Right renal cortex interstitium (tissue), 3 donors: ENCODE measurements at regions not wholly inside any gene's neighbourhood (a gene's known extent, or its start where the extent isn't known, plus 50 kb on each side); places are given as distances from the start of the nearest gene placed in this dataset.
A peak's percentile ranks its signal among the peaks of the same experiment; 100 is the strongest.
"Not testable (repeated sequence)": the region's sequence is repeated elsewhere in the genome, so short reads cannot be mapped to it uniquely, and the experiment has no call there.

ENCODE experiments used
- DNase-seq, 3 donors: peaks; one replicate each; pipeline ENCODE4 v3.0.0-alpha.2; 2013; ENCODE audit warnings: low read depth in 3 of 3, low spot score in 2 of 3

DNA sequence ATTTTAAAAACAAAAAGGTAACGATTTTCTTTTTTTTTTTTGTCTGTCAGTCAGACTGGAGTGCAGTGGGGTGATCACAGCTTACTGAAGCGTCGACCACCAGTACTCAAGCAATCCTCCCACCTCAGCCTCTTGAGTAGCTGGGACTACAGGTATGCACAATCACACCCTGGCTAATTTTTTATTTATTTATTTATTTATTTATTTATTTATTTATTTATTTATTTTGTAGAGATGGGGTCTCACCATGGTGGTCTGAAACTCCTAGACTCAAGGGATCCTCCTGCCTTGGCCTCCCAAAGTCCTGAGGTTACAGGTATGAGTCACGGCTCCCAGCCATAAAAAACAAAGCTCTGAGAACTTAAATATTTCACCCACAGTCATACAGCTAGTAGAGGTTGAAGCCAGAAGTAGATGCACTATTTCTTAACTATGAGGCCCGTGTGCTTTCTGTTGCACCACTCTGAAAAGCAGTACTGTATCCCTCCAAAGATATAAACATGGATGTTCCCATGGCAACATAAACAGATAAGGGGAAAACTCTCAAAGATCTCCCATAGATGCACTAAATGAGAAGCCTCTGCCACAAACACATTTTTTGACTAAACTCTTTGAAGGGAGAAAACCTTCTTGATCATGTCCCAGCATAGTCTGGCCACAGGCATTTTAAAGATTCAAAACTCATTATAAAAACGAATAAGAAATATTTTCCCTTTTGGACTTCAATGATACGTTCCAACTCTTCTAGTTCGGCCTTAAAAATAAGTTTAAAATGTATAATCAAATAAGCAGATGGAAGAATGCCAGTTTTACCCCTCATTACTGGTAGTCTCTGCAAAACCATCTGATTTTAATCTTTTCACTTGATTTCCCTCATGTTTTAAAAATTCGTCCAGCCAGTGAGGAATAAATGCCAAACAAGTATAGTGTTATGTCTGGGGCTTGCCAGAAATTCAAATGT is 162.3 kb upstream of the ARHGEF26 start:
- no peak for DNase-seq

DNA sequence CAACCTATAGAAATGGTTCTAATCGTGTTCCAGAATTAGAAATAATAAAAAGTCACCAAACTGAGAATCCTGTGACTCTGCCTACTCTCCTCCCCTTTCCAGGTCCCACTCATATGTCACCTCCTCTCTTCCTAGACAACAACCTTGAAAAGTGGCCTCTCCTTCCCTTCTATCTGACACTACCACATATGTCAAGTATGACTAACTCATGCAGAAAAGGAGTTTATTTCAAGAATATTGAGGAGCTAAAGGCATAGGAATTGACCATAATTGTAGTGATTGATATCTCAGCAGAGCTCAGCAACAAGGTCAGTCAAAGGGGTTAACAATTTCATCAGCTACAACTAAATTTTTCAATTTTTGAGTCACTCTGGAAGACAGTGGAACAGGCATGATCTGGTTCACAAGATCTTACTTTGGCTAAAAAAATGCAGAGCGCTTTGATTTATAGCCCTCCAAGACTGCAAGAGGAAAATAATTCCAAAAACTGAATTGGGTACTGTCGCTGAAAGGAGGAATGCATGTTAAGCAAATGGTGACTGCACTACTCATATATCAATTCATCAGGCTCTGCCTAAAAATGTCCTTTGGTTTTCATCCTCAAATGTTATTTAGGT is 160.6 kb upstream of the ARHGEF26 start:
- no peak for DNase-seq

- no peak for DNase-seq
These were observed 159.7 kb upstream of the ARHGEF26 start for GRCh38 chr3:153961494-153961893.

- no peak for DNase-seq
These were observed 158.2 kb upstream of the ARHGEF26 start for GRCh38 chr3:153963012-153963411.

GRCh38 chr3:153967260-153967659 is 153.9 kb upstream of the ARHGEF26 start:
- no peak for DNase-seq

GRCh38 chr3:153970047-153970446 is 151.1 kb upstream of the ARHGEF26 start:
- DNase-seq = no peak

- DNase-seq = peak in 2 of 3 donors; percentile 7 to 8
These were observed 150.3 kb upstream of the ARHGEF26 start for GRCh38 chr3:153970741-153971347.

- no peak for DNase-seq
These were observed 148.3 kb upstream of the ARHGEF26 start for GRCh38 chr3:153972862-153973261.

GRCh38 chr3:153973722-153974265 is 147.4 kb upstream of the ARHGEF26 start:
- DNase-seq = no peak

DNA sequence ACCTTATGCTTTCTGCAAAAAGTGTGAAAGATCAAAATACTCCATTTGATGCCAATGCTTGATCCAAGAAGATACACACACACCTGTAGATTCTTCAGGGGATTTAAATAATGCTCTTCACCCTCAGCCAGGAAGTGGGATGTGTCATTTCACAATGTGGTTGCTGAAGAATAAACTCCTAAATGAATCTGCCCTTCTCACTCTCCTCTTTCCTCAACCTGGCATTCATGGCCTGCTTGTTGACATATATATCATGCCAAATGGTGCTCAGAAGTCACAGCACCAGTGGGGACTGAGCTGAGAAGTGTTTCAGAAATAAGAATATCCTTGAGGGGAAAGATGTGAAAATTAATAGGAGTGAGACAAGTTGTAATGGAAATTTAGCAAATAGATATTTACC is 146.6 kb upstream of the ARHGEF26 start:
- DNase-seq = no peak

DNA sequence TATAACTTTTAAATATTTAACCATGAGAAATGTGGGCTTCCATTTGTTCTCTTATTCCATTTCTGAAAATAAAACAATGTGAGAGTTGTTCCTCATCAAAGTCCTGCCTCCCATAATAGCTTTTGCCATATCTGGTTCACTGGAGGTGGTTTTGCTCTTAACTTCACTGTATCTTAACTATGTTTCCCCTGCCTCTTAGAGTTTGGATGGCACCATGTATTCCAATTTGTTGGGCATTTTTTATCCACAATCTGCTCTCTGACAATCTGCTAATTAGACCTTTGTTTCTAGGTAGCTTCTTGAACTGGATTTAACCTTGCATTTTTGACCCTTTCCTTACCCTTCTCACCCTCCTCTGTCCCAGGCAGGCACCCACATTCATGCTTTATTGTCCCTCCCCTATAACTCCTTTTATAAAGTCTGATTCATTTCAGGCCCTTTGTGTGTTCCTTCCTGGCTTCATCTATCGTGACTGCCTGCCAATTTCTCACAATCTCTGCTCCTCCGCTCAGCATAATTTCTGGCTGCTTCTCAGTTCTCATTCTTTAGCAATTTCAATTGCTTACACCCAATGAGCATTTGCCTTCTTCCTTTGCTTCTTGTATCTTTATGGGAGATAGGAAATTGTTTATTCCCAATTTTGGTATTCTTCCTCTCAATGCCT is 144.2 kb upstream of the ARHGEF26 start:
- no peak for DNase-seq

DNA sequence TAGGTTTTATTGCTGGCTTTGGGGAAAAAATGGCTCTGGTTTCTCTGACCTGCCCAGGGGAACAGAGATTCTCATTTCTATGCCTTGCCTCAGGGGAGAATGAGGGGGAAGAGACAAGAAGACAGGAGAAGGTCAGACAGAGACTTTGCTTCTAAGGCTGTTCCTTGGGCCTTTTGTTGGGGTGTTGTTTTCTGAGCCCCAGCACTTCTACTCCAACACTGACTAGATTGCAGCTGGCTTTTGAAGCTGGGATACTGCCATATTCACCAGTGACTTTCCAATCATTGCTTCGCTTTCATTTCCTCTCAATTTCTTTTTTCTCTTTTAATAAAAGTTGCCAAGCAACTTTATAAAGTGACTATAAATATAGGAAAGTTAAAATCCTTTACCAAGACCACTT is 143.2 kb upstream of the ARHGEF26 start:
- no peak for DNase-seq

GRCh38 chr3:153979418-153980251 is 141.6 kb upstream of the ARHGEF26 start:
- no peak for DNase-seq

DNA sequence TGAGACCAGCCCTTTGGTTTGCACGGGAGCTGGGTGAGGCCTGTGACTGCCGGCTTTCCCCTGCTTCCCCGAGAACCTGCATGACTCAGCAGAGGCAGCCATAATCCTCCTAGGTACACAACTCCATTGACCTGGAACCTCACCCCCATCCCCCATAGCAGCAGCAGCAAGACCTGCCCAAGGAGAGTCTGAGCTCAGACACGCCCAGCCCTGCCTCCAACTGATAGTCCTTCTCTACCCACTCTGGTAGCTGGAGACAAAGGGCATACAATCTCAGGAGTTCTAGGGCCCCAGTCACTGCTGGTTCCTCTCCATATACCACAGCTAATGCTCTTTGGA is 141.0 kb upstream of the ARHGEF26 start:
- DNase-seq = no peak

GRCh38 chr3:153997364-153997763 is 123.8 kb upstream of the ARHGEF26 start:
- not testable (repeated sequence) for DNase-seq

- no peak for DNase-seq
These were observed 117.5 kb upstream of the ARHGEF26 start for GRCh38 chr3:154003649-154004048.

- no peak for DNase-seq
These were observed 110.2 kb upstream of the ARHGEF26 start for GRCh38 chr3:154011036-154011435.

DNA sequence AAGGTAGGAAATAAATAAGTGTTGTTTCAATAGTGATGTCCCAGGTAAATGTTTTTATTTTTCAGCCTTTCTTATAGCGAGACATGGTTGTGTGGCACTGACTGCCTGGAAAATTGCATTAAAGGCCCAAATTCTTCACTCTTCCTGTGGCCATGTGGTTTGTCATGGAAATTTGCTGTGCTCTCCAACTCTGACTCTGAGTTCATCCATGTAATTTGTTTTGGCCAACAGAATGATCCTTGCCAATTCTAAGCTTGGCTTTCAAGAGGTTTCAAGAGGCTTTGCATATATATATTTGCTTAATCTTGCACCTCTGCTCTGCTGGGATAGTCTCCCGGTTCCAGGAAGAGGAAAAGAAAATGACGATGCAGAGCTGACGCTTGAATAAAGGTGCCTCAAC is 107.5 kb upstream of the ARHGEF26 start:
- no peak for DNase-seq

GRCh38 chr3:154015307-154015706 is 105.9 kb upstream of the ARHGEF26 start:
- no peak for DNase-seq

DNA sequence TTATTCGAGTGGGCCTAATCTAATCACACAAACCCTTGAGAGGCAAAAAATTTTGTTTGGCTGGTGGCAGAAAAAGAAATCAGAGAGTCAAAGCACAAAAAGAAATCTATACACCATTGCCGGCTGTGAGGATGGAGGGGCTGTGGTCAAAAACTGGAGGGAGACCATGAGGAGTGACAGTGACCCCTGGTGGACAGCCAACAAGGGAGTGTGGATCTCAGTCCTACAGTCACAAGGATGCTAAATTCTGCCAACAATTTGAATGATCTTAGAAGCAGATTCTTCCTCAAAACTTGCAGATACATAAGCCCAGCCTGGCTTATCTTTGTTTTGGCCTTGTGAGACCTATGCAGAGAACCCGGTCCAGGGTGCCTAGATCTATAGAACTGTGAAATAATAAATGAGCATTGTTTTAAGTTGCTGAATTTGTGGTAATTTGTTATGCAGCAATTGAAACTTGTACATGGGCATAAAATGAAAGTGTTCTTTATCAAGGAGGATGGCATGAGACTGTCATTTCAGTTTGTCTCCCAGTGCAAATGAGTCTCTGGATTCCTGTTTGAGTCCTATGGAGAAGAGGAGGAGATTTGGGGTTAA is 103.0 kb upstream of the ARHGEF26 start:
- DNase-seq = no peak
